NCI-H1930 (cell line): ENCODE measurements at regions not wholly inside any gene's neighbourhood (a gene's known extent, or its start where the extent isn't known, plus 50 kb on each side); places are given as distances from the start of the nearest gene placed in this dataset.
"Not testable (repeated sequence)": the region's sequence is repeated elsewhere in the genome, so short reads cannot be mapped to it uniquely, and the experiment has no call there.

Source experiments
- DNase-seq, 2 experiments: peaks; one replicate each; lab custom pipeline; 2025; lab: John Stamatoyannopoulos, UW

DNA sequence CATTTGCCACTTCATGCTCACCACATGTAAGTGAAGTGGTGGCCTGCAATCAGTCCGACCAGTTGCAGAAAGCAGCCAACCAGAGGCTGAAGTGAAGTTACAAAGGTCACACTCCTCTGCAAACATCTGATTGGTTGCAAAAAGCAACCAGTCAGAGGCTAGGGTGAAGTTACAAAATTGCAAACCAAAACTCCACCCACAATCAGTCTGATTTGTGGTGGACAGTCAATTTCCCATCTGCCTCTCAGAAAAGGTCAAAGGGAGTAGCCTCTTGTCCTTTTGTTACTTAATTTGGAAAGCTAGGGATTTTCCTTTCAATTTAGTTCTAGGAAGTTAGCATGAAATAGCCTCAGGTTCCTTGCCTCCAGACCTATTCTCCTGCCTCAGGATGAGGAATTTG is 185.0 kb downstream of the UXS1 start:
- no peak for DNase-seq

DNA sequence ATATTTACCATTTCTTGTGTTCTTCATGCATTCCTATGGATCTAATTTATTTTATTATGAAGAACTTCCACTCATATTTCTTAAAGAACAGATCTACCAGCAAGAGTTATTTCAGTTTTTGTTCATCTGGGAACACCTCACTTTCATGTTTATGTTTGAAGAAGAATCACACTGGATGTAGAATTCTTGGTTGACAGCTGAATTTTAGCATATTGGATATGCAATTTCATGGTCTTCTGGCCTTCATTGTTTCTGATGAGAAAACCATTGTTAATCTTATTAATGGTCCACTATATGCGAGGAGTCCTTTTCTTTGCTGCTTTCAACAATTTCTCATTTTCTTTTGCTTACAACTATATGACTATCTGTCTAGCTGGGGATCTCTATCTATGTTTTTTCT is 189.2 kb downstream of the UXS1 start:
- no peak for DNase-seq

DNA sequence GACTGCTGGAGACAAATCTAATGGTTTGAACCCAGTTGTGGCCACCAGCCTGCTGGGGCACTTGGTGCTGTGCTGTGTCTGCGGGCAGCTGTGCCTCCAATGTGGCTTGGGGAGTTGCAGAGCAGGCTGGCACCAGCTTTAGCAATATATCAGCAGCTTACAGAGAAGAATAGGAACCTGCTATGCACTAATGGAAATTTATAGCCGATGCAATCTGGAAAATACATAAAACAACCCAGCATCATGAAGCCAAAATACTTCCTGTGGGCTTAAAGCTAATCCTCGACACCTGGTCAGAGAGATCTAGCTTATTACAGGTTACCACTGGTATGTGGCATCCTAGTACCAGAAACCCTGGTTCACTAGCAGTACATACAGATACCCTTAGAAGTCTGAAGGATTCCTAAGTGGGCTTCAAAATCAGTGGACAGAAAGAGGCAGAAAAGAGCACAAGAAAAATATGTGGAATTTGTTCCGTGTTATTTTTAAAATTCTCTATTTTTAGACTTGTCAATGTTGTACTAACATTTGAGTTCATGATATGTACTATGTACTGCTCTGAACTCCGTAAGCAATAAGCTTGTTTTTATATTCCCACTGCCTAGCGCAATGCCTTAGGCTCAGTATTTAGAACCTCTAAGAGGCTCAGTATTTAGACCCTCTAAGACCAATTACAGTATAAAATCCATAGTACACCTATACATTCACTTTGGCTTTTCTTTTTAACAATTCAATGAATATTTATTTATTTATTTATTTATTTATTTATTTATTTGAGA is 194.7 kb downstream of the UXS1 start:
- no peak for DNase-seq

DNA sequence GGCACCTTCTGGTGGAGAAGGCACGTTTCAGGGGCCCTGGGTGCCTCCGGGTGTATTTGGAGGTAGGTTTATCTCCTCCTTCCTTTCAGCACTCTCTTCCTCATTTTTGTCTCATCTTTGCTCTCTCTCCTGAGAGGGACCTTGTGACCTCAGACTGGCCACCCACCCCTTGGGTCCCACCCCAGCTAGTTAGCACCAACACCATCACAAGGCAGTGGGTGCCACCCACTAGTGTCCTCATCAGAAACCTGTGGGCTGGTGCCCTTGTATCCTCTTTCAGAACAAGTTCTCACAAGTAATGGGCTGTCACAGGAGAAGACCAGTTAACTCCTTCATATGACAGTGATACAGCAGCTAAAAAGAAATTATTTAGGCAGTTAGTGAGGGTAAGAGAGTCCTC is 196.4 kb downstream of the UXS1 start:
- no peak for DNase-seq

DNA sequence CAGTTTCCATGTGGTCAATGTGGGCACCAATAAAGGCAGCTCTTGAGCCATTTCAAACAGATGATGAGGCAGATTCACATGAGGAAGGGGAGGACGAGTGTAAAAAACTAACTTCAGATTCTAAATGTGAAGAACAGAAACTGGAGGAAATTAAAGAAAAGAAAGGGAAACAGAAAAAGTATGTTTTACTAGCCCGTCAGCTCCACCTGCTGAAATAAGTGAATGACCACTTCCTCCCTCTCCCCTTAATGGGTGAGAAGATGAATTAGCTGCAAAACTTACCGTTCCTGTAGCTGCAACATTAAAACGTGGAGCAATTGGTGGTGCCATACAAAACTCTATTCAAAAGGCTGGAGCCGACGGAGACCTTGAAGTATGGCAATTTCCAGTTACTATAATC is 203.5 kb downstream of the UXS1 start:
- no peak for DNase-seq

DNA sequence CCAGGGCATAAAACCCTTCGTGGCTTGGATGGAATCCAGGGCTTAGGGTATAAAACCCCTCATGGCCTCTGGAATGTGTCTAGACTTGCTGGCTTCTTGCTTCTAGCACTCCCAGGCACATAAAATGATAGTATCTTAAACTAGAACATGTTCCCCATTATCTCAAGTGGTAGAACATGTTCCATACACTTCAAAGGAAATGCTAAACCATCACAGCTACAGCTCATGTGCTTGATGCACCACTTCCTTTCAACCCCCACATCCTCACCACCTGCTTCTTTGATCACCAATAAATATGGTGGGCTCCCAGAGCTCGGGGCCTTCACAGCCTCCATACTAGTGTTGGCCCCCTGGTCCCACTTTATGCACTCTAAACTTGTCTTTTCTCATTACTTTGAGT is 204.3 kb downstream of the UXS1 start:
- not testable (repeated sequence) for DNase-seq

DNA sequence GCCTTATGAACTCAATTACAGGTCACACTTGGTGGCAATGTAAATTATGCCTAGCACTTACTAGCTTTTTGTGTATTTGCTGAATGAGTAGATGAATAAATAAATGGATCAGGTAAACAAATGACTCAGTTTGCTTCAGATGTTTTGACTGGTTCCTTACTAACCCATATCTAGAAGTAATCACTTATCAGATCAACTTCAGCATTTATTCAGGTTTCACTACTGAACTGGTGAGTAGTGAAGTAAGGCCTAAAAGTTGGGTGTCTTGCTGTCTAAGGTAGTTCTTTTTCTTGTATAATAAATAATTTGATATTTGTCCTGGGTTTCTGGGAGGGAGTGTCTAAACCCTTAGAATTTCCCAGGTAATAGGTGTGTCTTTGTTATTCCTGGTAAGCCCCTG is 205.0 kb downstream of the UXS1 start:
- DNase-seq: no peak

DNA sequence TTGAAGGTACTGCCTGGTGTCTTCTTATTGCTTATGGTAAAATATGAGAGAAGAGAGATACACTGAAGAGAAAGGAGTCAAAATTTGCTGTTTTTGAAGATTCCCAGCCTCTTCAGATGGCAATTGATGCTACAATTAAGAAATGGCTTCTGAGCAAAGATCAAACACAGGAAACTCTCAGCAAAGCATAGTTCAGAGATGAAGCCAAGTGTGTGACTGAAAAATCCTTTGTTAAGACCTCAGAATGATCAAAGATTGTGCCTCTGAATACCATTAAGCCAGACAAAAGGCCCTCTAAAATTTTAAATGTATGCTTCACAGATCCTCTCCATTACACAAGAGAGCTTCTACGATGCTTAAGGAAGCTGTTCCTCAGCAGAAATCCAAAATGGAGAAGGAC is 216.3 kb downstream of the UXS1 start:
- DNase-seq: no peak

DNA sequence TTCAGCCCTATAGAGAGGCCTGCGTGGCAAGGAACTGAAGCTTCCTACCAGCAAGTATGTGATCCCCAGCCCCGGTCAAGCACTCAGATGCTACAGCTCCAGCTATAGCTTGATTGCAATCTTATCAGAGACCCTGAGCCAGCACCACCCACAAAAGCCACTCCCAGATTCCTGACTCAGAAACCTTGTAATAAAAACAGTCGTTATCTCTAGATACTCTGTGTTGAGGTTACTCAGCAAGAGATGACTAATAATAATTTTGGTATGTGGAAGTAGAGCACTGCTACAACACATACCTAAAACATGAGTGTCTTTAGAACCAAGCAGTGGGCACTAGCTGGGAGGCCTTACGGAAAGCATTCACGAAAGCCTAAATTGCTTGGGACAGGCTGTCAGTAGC is 216.9 kb downstream of the UXS1 start:
- DNase-seq: no peak

DNA sequence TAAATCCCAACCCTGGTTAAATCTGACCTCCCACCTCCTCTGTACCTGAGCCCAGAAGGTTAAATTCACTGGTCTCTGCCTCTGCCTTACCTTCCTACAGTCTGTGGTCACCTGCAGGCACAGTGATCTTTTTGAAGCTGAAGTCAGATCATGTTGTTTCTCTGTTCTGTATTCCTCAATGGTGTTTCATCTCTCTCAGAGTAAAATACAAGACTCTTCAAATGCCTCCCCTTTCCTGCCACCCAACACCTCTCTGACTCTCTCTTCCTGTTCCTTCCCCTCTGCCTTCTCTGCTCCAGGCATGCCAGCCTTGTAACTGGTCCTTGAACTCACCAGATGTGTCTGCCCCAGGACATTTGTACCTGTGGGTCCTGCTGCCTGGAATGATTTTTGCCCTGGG is 219.3 kb downstream of the UXS1 start:
- DNase-seq: no peak

DNA sequence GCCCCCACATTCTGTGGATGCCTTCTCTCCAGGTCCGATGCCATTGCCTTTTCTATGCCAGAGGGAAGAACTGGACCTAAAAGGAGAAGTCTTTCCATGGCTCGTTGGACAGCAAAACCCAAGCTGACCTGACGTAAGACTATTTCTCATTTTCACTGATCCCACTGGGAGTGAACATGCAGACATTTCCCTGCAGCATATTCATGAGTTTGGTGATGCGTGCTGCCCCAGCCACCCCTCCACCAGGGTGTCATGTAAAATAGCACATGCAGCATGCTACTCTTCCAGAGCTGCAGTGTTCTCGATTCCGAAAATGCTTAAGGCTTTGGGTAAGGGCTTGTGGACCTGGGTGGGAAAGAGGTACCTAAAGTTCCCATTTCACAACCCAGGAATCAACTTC is 221.2 kb downstream of the UXS1 start:
- no peak for DNase-seq

DNA sequence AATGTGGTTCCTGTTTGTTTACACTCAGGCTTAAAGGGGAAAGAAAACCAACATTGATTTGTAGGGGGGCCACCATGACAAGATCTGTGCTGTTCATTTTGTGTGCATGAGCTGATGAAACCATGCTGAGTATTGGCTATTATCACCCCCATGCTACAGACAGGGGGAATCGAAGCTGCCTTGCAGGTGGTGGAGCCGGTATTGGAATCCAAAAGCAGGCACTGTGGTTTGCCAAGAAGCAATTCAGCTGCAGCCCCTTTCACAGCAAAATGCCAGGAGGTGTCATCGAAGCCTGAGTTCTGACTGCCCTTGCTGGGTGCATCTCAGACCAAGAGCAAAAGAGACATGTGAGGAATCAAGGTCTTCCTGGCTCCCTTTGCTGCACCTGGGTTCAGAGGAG is 221.9 kb downstream of the UXS1 start:
- no peak for DNase-seq

DNA sequence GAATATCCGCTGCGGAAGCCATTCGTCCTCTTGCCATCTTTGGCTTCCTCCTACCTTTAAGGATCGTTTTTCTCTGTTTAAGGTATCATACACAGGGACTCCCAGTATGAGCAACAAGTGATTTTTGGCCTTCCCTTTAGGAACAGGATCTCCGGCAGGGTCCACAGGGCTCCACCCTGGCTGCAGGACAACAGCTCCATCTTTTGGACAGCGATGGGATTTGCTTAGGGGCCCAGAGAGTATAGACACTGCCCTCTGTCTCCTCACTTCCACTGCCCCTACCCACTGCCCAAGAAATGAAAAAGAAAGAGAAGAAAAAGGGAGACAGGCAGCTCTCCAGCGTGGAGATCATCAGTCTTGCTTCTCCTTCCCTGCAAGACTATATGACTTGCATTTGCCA is 224.5 kb downstream of the UXS1 start:
- DNase-seq: no peak

DNA sequence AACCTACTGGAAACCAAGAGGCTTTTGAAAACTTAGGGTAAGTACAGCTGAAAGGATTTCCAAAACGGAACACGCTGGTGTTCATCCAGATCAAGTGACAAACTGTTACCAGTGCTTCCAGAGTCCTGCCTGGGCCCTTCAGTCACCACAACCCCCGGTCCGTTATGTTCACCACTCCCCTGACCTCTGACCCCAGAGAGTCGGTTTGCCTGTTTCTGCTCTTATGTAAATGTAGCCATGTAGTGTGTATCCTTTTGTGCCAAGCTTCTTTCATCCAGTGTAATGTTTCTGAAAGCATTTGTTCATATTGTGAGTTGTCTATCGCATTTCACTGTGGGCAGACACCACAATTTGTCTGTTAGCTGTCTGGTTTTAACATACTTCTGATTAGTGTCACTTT is 217.5 kb downstream of the NCK2 start:
- no peak for DNase-seq

DNA sequence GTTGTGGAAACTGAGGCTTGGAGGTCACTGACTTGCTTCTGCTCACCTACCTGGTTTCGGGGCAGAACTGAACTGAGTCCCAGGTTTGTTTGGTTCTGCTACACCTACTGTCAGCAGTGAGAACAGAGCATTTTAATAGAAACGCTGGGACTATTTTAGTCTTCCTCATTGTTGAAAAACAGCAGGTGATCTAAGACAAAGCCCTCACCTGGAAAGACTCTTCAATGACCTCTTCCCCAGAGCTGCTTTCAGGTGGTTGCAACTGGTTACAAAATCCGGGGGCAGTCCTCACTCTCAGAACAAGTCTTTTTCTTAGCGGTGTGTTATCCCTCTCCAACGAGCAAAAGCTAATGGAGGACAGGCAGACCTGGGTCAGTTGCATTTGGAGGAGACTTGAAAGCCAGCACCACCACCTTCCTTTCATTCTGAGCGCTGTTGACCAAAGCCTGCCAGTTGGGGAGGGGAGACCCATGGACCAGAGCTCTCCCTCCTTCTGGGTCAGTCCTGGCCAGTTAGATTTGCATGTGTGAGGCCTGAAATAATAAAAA is 217.0 kb downstream of the NCK2 start:
- no peak for DNase-seq

DNA sequence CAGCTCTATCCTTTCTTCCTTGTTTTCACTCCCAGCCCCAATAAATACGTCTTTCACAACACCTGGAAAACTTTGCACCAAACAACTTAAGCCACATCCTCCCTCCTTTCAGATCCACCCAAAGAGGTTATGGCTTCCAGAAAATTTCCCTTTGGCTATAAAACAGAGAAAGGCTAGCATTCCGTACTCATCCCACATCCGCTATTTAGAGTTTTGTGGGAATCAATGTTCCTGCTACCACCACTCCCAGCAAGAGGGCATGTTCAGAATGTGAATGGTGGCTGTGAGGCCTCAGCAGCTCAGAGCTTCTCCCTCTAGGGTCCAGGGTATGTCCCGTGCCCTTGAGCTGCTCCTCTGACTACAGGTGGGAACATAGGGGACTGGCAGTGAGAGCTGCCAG is 214.6 kb downstream of the NCK2 start:
- no peak for DNase-seq

DNA sequence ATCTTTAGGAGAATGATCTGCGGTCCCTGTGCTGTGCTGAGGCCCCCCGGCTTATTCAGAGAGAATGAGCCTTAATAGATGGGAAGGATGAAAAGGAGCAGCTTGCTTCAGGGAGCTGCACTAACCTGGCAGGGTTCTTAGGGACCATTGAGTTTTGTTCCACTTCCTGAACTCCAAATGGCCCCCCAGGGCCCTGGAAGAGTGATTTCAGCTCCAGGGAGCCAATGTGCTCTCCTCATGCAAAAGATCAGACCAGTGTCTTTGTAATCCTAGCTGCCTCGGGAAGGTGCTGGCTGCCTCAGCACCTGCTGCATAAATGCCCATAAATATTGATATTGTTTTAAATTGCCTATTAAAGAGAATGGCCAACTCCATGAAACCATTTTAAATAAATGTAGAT is 210.2 kb downstream of the NCK2 start:
- DNase-seq: peak; percentile 76 to 84

DNA sequence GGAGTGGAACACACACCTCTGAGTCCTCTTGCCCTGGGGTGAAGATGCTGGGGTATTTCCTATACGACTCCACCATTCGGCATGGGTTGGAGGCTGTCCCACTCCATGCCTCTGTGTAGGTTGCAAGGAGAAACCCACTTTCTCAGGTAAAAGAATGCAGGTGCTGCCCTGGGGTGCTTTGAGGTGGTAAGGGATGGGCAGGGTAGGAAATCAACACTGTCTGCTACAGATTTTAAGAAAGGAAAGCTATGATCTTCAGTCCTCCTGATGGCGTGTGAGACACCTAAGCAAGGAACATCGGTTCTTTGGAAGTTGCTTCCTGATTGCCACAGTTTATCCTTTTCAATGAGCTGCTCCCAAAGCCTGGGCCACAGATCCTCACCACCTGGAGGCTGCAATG is 209.2 kb downstream of the NCK2 start:
- no peak for DNase-seq

DNA sequence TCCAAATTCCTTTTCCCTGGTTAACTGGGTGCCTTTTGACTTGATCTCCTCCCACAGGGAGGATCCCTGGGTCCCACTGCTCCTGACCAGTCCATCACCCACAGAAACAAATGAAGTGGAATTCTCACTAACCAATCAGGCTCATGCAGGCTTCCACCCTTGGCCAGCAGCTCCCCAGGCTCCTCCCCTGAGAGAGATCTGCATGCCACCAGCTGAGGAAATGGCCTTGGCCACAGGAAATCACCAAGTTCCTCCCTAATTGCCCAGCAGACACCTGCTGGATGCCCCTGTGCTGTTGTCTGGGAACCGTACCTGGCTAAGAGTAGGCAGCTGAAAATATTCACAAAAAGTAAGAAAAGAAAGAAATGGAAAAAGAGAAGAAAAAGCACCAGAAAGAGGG is 207.4 kb downstream of the NCK2 start:
- DNase-seq: no peak

DNA sequence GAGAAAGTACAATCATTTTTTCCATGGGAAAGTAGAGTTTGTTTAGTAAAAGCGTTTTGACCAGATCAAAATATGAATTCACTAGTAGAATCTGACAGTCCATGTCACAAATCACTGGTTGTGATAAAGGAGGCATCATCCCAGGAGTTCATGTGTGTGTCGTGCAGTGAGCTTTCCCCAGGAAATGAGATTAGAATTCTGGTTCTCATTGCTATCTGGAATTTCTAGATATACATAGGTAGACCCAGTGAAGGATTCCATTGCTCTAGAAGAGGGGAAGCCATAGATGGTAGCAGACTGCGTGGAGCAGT is 206.6 kb downstream of the NCK2 start:
- no peak for DNase-seq

DNA sequence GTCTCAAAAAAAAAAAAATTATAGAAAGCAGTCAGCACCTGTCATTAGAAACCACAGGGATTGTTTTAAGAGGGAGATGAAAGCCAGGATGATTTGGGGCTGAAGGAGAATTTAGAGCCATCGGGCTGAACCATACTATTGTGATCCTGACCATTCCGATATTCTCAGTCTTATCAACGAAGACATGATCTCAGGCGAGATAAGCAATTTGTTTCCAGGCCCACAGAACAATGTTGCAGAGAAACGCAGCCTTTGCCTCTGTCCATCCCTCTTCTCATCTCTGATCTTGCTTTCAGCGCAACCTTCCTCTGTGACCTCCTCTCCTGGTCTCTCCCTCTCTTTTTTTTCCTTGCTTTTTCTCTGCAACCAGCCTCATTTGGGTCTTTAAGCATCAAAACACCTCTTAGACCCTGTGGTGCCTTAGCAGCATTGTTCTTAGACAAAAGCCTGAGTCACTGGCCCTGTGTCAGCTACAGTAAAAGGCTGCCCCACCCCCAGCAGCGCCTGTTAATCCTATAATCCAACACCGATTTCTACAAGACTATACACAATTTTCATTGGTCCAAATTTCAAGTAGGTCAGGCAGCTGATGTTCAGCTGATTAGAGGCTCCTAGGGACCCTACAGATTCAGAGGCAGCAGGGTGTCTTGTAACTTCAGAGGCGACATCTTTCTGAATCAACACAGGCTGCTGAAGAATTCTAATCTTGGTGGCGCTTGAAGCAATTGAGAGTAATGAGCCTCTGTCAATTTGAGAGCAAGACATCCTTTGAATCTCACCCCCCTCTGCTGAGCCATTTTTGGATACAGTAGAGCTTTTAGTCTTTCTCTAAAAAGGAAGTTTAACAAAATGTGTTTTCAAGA is 206.0 kb downstream of the NCK2 start:
- no peak for DNase-seq

DNA sequence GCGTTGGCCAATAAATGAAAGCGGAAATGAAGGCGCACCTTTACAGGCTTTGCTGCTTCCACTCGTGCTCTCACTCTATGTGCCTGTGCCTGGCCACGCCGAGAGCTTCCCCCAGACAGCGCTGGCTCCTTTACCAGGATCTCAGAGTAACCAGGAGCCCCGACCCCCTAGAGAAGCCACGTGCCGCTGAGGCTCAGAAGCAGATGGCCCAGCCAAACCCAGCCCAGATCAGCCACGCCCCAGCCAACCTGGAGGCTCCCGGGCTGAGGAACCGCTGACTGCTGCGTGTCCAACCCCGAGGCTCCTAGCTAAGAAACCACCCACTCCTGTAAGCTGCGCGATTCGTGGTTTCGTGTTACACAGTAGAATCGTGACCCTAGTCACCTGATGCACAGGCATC is 199.3 kb downstream of the NCK2 start:
- DNase-seq: no peak
